PC-3 (cell line): ENCODE measurements at regions not wholly inside any gene's neighbourhood (a gene's known extent, or its start where the extent isn't known, plus 50 kb on each side); places are given as distances from the start of the nearest gene placed in this dataset.

Experiments used
- EZH2phosphoT487 ChIP-seq: fragments of 300-600 bp; sonication (generic); IDR thresholded peaks from 2 replicates; pipeline ENCODE4 v1.6.1; 2018; ENCODE audit warnings: mild to moderate bottlenecking, antibody characterized with exemption, low read length, borderline replicate concordance
- TF ChIP-seq, protein P1 (sequence below): fragments of 300-600 bp; sonication (generic); conservative IDR thresholded peaks from 2 replicates; pipeline ENCODE4 v1.5.1; 2017; ENCODE audit warnings: antibody characterized with exemption, low read depth, mild to moderate bottlenecking, low read length

DNA sequence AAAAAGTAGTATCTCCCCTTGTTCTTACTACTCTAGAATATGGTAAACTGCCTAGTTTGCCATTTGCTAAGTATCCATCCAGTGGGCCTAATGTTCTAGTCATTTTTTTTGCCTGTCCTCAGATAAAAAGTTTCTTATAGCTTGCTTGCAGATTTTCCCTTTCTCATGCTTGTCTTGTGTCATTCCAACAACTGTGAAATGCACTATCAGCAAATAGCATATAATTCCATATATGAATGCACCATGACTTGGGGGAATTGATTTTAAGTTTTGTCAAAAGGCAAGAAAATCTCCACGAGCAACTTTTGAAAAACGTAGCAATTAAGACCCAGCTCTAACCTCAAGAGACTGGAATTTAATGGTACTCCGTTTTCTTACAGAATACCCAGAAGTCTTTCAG lies 286.2 kb upstream of the GPR149 start:
- TF ChIP-seq, protein P1, sequence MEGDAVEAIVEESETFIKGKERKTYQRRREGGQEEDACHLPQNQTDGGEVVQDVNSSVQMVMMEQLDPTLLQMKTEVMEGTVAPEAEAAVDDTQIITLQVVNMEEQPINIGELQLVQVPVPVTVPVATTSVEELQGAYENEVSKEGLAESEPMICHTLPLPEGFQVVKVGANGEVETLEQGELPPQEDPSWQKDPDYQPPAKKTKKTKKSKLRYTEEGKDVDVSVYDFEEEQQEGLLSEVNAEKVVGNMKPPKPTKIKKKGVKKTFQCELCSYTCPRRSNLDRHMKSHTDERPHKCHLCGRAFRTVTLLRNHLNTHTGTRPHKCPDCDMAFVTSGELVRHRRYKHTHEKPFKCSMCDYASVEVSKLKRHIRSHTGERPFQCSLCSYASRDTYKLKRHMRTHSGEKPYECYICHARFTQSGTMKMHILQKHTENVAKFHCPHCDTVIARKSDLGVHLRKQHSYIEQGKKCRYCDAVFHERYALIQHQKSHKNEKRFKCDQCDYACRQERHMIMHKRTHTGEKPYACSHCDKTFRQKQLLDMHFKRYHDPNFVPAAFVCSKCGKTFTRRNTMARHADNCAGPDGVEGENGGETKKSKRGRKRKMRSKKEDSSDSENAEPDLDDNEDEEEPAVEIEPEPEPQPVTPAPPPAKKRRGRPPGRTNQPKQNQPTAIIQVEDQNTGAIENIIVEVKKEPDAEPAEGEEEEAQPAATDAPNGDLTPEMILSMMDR, result no peak
- no peak for TF ChIP-seq EZH2phosphoT487
